ENCODE measurements at regions not wholly inside any gene's neighbourhood (a gene's known extent, or its start where the extent isn't known, plus 50 kb on each side); places are given as distances from the start of the nearest gene placed in this dataset.

- no peaks in the 10 kb centered on the region for H3K9me3 ChIP-seq
- no peak for DNase-seq
- H3K36me3 ChIP-seq (ENCODE audit: insufficient read depth in 1 of 2, low read depth in 1 of 2): no peaks in the 10 kb centered on the region
- WGBS, 3 donors: 85 to 89% (median 85%) methylated on average over 3 of the region's 3 CpGs
- intact Hi-C loops (cut with DNase I): no loop called here
- no peak for ATAC-seq
- H3K27ac ChIP-seq: no peak overlapping the region
- peaks cover 0 to 2% (median 0%) of the 10 kb centered on the region in 3 donors for H3K27me3 ChIP-seq (ENCODE audit: insufficient read depth in 3 of 3, low read length in 2 of 3)
- TF ChIP-seq CTCF (IDR thresholded peaks at IDR 0.05): no peak
- no peak overlapping the region for H3K4me3 ChIP-seq
- no peaks in the 10 kb centered on the region for H3K4me1 ChIP-seq
These were observed 61.0 kb upstream of the SOX1 start for GRCh38 chr13:112005925-112006324.

GRCh38 chr13:112007191-112007590 is 59.8 kb upstream of the SOX1 start:
- Histone ChIP-seq H3K9me3 (no peaks in the 10 kb centered on the region), H3K4me1 (no peaks in the 10 kb centered on the region), H3K36me3 (ENCODE audit: insufficient read depth in 1 of 2, low read depth in 1 of 2) (no peaks in the 10 kb centered on the region), H3K27ac (no peak overlapping the region), H3K4me3 (no peak overlapping the region), H3K27me3 (ENCODE audit: insufficient read depth in 3 of 3, low read length in 2 of 3) (peaks cover 0 to 2% (median 0%) of the 10 kb centered on the region in 3 donors)
- DNase-seq (no peak), ATAC-seq (no peak)
- TF ChIP-seq CTCF (IDR thresholded peaks at IDR 0.05): no peak
- whole genome bisulfite sequencing, 3 donors: 84 to 86% (median 84%) methylated on average over 9 of the region's 9 CpGs
- intact Hi-C loops (cut with DNase I): no loop called here

GRCh38 chr13:112010714-112011113 is 56.2 kb upstream of the SOX1 start:
- TF ChIP-seq CTCF (IDR thresholded peaks at IDR 0.05): no peak
- H3K4me1 ChIP-seq: no peaks in the 10 kb centered on the region
- ATAC-seq (no peak), DNase-seq (no peak)
- H3K27ac ChIP-seq: no peak overlapping the region
- no peaks in the 10 kb centered on the region for H3K36me3 ChIP-seq (ENCODE audit: insufficient read depth in 1 of 2, low read depth in 1 of 2)
- 63 to 71% (median 68%) methylated on average over 9 of the region's 9 CpGs for WGBS, 3 donors
- intact Hi-C loops (cut with DNase I): no loop called here
- H3K9me3 ChIP-seq: no peaks in the 10 kb centered on the region
- H3K27me3 ChIP-seq (ENCODE audit: insufficient read depth in 3 of 3, low read length in 2 of 3): peaks cover 0 to 2% (median 0%) of the 10 kb centered on the region in 3 donors
- no peak overlapping the region for H3K4me3 ChIP-seq

GRCh38 chr13:112012016-112012704 is 54.8 kb upstream of the SOX1 start:
- no peaks in the 10 kb centered on the region for H3K9me3 ChIP-seq
- WGBS, 3 donors: 66 to 70% (median 70%) methylated on average over 27 of the region's 27 CpGs
- H3K27me3 ChIP-seq (ENCODE audit: insufficient read depth in 3 of 3, low read length in 2 of 3): no peaks in the 10 kb centered on the region
- H3K27ac ChIP-seq: no peak overlapping the region
- no peak for TF ChIP-seq CTCF (IDR thresholded peaks at IDR 0.05)
- intact Hi-C loops (cut with DNase I): no loop called here
- H3K36me3 ChIP-seq (ENCODE audit: insufficient read depth in 1 of 2, low read depth in 1 of 2): no peaks in the 10 kb centered on the region
- H3K4me1 ChIP-seq: no peaks in the 10 kb centered on the region
- ATAC-seq (no peak), DNase-seq (no peak)
- H3K4me3 ChIP-seq: no peak overlapping the region

- no peak for DNase-seq
- Histone ChIP-seq H3K27ac (no peak overlapping the region), H3K4me3 (no peak overlapping the region), H3K36me3 (ENCODE audit: insufficient read depth in 1 of 2, low read depth in 1 of 2) (no peaks in the 10 kb centered on the region), H3K4me1 (no peaks in the 10 kb centered on the region), H3K9me3 (no peaks in the 10 kb centered on the region), H3K27me3 (ENCODE audit: insufficient read depth in 3 of 3, low read length in 2 of 3) (peaks cover 0 to 2% (median 0%) of the 10 kb centered on the region in 3 donors)
- intact Hi-C loops (cut with DNase I): no loop called here
- no peak for ATAC-seq
- WGBS, 3 donors: 74 to 80% (median 76%) methylated on average over 11 of the region's 11 CpGs
- no peak for TF ChIP-seq CTCF (IDR thresholded peaks at IDR 0.05)
These were observed 54.3 kb upstream of the SOX1 start for GRCh38 chr13:112012705-112013085.
